HCT116 (cell line): ENCODE measurements at regions not wholly inside any gene's neighbourhood (a gene's known extent, or its start where the extent isn't known, plus 50 kb on each side); places are given as distances from the start of the nearest gene placed in this dataset.

Source experiments
- ATAC-seq: fragments of 200-7000 bp; cut with Tn5 transposase; 2 replicates; pipeline ENCODE4 v1.9.1; 2020; ENCODE audit warnings: mild to moderate bottlenecking, moderate library complexity
- BruUV-seq: library from RNA; stranded (reverse); fragments of 400-500 nt; replicated peaks from 2 replicates; lab custom pipeline; 2021; lab: Mats Ljungman, UMichigan
- CTCF ChIA-PET: fragments of 300-600 bp; sonication (Branson Sonifier 250); formaldehyde crosslinking; loops from one replicate; lab custom pipeline; 2021; ENCODE audit warnings: antibody characterized with exemption; lab: Charles Lee
- POLR2A ChIA-PET: fragments of 300-600, 350-600 bp; sonication (Branson Sonifier 250); formaldehyde crosslinking; loops from one replicate; lab custom pipeline; 2021; ENCODE audit warnings: antibody characterized with exemption; lab: Charles Lee
- RAD21 ChIA-PET, 2 experiments: fragments of 300-600 bp; sonication (Branson Sonifier 250); formaldehyde crosslinking; loops; one replicate each; lab custom pipeline; 2023; ENCODE audit warnings: low total read pairs in 2 of 2; ENCODE audit not compliant: uncharacterized antibody in 2 of 2, unreplicated experiment in 2 of 2, low non-redundant PET in 1 of 2; lab: Charles Lee
- DNase-seq: peaks from one replicate; pipeline ENCODE4 v3.0.0-alpha.2; 2010; ENCODE audit warnings: low read depth, low spot score
- H2AFZ ChIP-seq: fragments of 200-600 bp; shearing (Covaris generic), sonication (generic); 2 replicates; pipeline ENCODE4 v1.6.1; 2017; ENCODE audit warnings: low read depth, mixed run types, mixed read lengths, antibody characterized with exemption, low read length; ENCODE audit not compliant: poor library complexity, severe bottlenecking
- H3K27ac ChIP-seq: 2 replicates; pipeline ENCODE4 v1.5.1; 2012; ENCODE audit warnings: low read depth, low read length
- H3K27me3 ChIP-seq: fragments of 200-600 bp; sonication (generic); 2 replicates; pipeline ENCODE4 v1.6.1; 2016; ENCODE audit warnings: mixed run types, low read length, mixed read lengths; ENCODE audit not compliant: insufficient read depth
- H3K36me3 ChIP-seq, 2 experiments: fragments of 200-500 bp in 1 of 2; fragments of 200-600 bp in 1 of 2; sonication (Bioruptor generic) in 1 of 2; sonication (generic) in 1 of 2; 2 replicates each; pipeline versions ENCODE4 v1.5.1 to v1.6.1; 2014 to 2016; ENCODE audit warnings: low read length in 2 of 2, inconsistent platforms in 1 of 2, mixed read lengths in 1 of 2, mixed run types in 1 of 2; ENCODE audit not compliant: insufficient read depth in 2 of 2, control insufficient read depth in 1 of 2
- H3K4me1 ChIP-seq, 2 experiments: fragments of 200-600 bp in 1 of 2; sonication (generic) in 1 of 2; 2 replicates each; pipeline versions ENCODE4 v1.5.1 to v1.6.1; 2012 to 2017; ENCODE audit warnings: low read length in 2 of 2, inconsistent platforms in 1 of 2, mild to moderate bottlenecking in 1 of 2, mixed read lengths in 1 of 2, mixed run types in 1 of 2, moderate library complexity in 1 of 2; ENCODE audit not compliant: insufficient read depth in 2 of 2, control insufficient read depth in 1 of 2
- H3K4me2 ChIP-seq: fragments of 200-600 bp; sonication (generic); 2 replicates; pipeline ENCODE4 v1.6.1; 2017; ENCODE audit warnings: mixed run types, low read length, mixed read lengths
- H3K4me3 ChIP-seq, 2 experiments: fragments of 200-600 bp in 1 of 2; sonication (generic) in 1 of 2; replicated peaks in 1 of 2; 2 replicates each; pipeline ENCODE4 v1.5.1; 2011 to 2016; ENCODE audit warnings: low read length in 2 of 2, control low read depth in 1 of 2, low read depth in 1 of 2, mild to moderate bottlenecking in 1 of 2, mixed read lengths in 1 of 2, mixed run types in 1 of 2
- H3K79me2 ChIP-seq: fragments of 200-600 bp; sonication (generic); 2 replicates; pipeline ENCODE4 v1.6.1; 2017; ENCODE audit warnings: mild to moderate bottlenecking, mixed run types, low read length, moderate library complexity, mixed read lengths; ENCODE audit not compliant: insufficient read depth
- H3K9ac ChIP-seq: fragments of 200-600 bp; sonication (generic); 2 replicates; pipeline ENCODE4 v1.6.1; 2016; ENCODE audit warnings: low read length, mixed read lengths
- H3K9me2 ChIP-seq: fragments of 200-600 bp; sonication (generic), shearing (Covaris generic); 2 replicates; pipeline ENCODE4 v1.6.1; 2017; ENCODE audit warnings: mixed run types, mild to moderate bottlenecking, moderate library complexity; ENCODE audit not compliant: insufficient read depth
- H3K9me3 ChIP-seq, 2 experiments: fragments of 200-500 bp in 1 of 2; fragments of 200-600 bp in 1 of 2; sonication (Bioruptor generic) in 1 of 2; sonication (generic) in 1 of 2; 2 replicates each; pipeline ENCODE4 v1.6.1; 2014 to 2017; ENCODE audit warnings: low read length in 2 of 2, mixed read lengths in 2 of 2, inconsistent platforms in 1 of 2, low read depth in 1 of 2, mild to moderate bottlenecking in 1 of 2, mixed run types in 1 of 2, moderate library complexity in 1 of 2; ENCODE audit not compliant: control insufficient read depth in 1 of 2, insufficient read depth in 1 of 2
- H4K20me1 ChIP-seq: fragments of 200-600 bp; sonication (generic), shearing (Covaris generic); 2 replicates; pipeline ENCODE4 v1.6.1; 2017; ENCODE audit warnings: mixed run types, mild to moderate bottlenecking, moderate library complexity; ENCODE audit not compliant: insufficient read depth
- EZH2 ChIP-seq: fragments of 200-600 bp; sonication (generic); IDR thresholded peaks from 2 replicates; pipeline ENCODE4 v1.6.1; 2017; ENCODE audit warnings: antibody characterized with exemption, mixed run types
- EZH2phosphoT487 ChIP-seq: fragments of 200-600 bp; IDR thresholded peaks from 2 replicates; pipeline ENCODE4 v1.6.1; 2018; ENCODE audit warnings: antibody characterized with exemption, borderline replicate concordance
- FOSL1 ChIP-seq: IDR thresholded peaks from 2 replicates; pipeline ENCODE4 v1.6.1; 2012; ENCODE audit warnings: low read depth
- SIN3A ChIP-seq: IDR thresholded peaks from 2 replicates; pipeline ENCODE4 v1.6.1; 2012; ENCODE audit warnings: low read depth
- SP1 ChIP-seq: IDR thresholded peaks from 2 replicates; pipeline ENCODE4 v1.6.1; 2012; ENCODE audit warnings: low read depth
- ZFX ChIP-seq: fragments of 450-650 bp; IDR thresholded peaks from 2 replicates; pipeline ENCODE4 v1.6.1; 2017
- intact Hi-C: fragments of 100-400 bp; cut with micrococcal nuclease; formaldehyde crosslinking; loops from 2 replicates; pipeline ENCODE4 v1.10.0; 2022
- TF ChIP-seq, protein P1 (sequence below): IDR thresholded peaks from 2 replicates; pipeline ENCODE4 v1.6.1; 2011; ENCODE audit warnings: mild to moderate bottlenecking, low read length, moderate library complexity; ENCODE audit not compliant: insufficient replicate concordance; ENCODE audit errors: extremely low read depth

GRCh38 chr2:58436872-58437271, 195.7 kb upstream of the FANCL start:
- TF ChIP-seq SIN3A (no peak), SP1 (no peak), FOSL1 (peak; percentile 35; the same call in 1 of the 2 replicates), ZFX (no peak)
- H3K4me2 ChIP-seq: peak overlapping the region; percentile 45
- H3K36me3 ChIP-seq: no peaks in the 10 kb centered on the region
- H3K4me1 ChIP-seq: peaks cover 0 to 17% of the 10 kb centered on the region in 2 experiments; a peak in 2 of 4 replicates
- intact Hi-C loops: no loop called here
- no peaks in the 10 kb centered on the region for H3K79me2 ChIP-seq
- no peak overlapping the region for H3K9ac ChIP-seq
- H3K27me3 ChIP-seq: no peaks in the 10 kb centered on the region
- no peaks in the 10 kb centered on the region for H3K9me2 ChIP-seq
- ChIA-PET CTCF (interaction anchor here (1.4 kb wide), 1 partner anchor 11 kb away, joined by 6 read pairs; no protein-coding TSS in a partner anchor), RAD21 (no interaction called here), POLR2A (no interaction called here)
- H2AFZ ChIP-seq: peak overlapping the region; percentile 16
- no peaks in the 10 kb centered on the region for H3K9me3 ChIP-seq
- DNase-seq: no peak
- no peak overlapping the region for H3K4me3 ChIP-seq
- BruUV-seq: no TSS peak
- no peak for ATAC-seq
- H3K27ac ChIP-seq: no peak overlapping the region
- no peaks in the 10 kb centered on the region for H4K20me1 ChIP-seq

GRCh38 chr2:58435246-58435645, 194.1 kb upstream of the FANCL start:
- H3K9ac ChIP-seq: no peak overlapping the region
- H2AFZ ChIP-seq: no peak overlapping the region
- no peaks in the 10 kb centered on the region for H3K27me3 ChIP-seq
- H3K9me2 ChIP-seq: no peaks in the 10 kb centered on the region
- H3K36me3 ChIP-seq: no peaks in the 10 kb centered on the region
- no peaks in the 10 kb centered on the region for H3K79me2 ChIP-seq
- ATAC-seq (no peak), DNase-seq (no peak)
- BruUV-seq: no TSS peak
- H4K20me1 ChIP-seq: no peaks in the 10 kb centered on the region
- CTCF ChIA-PET: interaction anchor here (0.9 kb wide), 1 partner anchor 13 kb away, joined by 3 read pairs; no protein-coding TSS in a partner anchor
- intact Hi-C loops: no loop called here
- POLR2A ChIA-PET: no interaction called here
- H3K4me3 ChIP-seq: no peak overlapping the region
- RAD21 ChIA-PET: no interaction called here
- no peak overlapping the region for H3K27ac ChIP-seq
- TF ChIP-seq FOSL1: 0 out of 2 replicates have a peak, but pooled peaks have one; percentile 17
- TF ChIP-seq, protein P1, sequence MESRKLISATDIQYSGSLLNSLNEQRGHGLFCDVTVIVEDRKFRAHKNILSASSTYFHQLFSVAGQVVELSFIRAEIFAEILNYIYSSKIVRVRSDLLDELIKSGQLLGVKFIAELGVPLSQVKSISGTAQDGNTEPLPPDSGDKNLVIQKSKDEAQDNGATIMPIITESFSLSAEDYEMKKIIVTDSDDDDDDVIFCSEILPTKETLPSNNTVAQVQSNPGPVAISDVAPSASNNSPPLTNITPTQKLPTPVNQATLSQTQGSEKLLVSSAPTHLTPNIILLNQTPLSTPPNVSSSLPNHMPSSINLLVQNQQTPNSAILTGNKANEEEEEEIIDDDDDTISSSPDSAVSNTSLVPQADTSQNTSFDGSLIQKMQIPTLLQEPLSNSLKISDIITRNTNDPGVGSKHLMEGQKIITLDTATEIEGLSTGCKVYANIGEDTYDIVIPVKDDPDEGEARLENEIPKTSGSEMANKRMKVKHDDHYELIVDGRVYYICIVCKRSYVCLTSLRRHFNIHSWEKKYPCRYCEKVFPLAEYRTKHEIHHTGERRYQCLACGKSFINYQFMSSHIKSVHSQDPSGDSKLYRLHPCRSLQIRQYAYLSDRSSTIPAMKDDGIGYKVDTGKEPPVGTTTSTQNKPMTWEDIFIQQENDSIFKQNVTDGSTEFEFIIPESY: no peak
- no peak for TF ChIP-seq EZH2phosphoT487
- TF ChIP-seq EZH2: no peak
- TF ChIP-seq, all 23 proteins: peak for 1
- peak overlapping the region; percentile 13; the same call in 1 of the 2 replicates for H3K4me2 ChIP-seq
- no peaks in the 10 kb centered on the region for H3K9me3 ChIP-seq
- H3K4me1 ChIP-seq: peaks cover 0 to 17% of the 10 kb centered on the region in 2 experiments; a peak in 2 of 4 replicates
